ENCODE measurements at regions not wholly inside any gene's neighbourhood (a gene's known extent, or its start where the extent isn't known, plus 50 kb on each side); places are given as distances from the start of the nearest gene placed in this dataset.

DNA sequence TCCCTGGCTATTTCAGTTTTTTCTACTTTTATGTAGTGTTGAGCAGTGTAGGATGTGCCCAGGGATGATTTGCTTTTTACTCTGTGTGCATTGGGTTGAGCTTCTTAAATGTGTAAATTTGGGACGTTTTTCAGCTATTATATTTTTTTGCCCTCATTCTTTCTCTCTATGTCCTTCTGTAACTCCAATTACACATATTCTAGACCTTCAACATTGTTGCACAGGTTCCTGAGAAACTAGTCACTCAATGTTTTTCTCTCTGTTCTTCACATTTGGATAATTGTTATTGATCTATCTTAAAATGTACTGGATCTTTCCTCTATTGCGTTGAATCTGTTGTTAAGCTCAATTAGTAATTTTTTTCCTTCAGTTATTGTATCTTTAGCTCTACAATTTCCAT, 162.7 kb upstream of the TCF21 start:
- Histone ChIP-seq H3K27me3 (replicated peaks; ENCODE audit: insufficient read depth, low read depth, low read length, poor library complexity) (peaks cover 38% of the 10 kb centered on the region), H3K4me1 (ENCODE audit: insufficient read depth, low read length, poor library complexity, severe bottlenecking) (no peaks in the 10 kb centered on the region), H3K9me3 (ENCODE audit: low read depth, low read length, poor library complexity, severe bottlenecking) (peaks cover 9% of the 10 kb centered on the region), H3K36me3 (ENCODE audit: insufficient read depth, low read length, poor library complexity, severe bottlenecking) (no peaks in the 10 kb centered on the region), H3K27ac (ENCODE audit: low read depth, low read length, poor library complexity, severe bottlenecking) (no peak overlapping the region), H3K4me3 (ENCODE audit: low read depth, low read length, poor library complexity, severe bottlenecking) (no peak overlapping the region)
- ChIA-PET POLR2A (ENCODE audit: low non-redundant PET) (no interaction called here), CTCF (no interaction called here)
- DNase-seq (ENCODE audit: low spot score) = no peak
- intact Hi-C loops (cut with micrococcal nuclease; ENCODE audit: unreplicated experiment) = no loop called here
- TF ChIP-seq EZH2 (IDR thresholded peaks at IDR 0.05; ENCODE audit: borderline replicate concordance, low read depth, low read length, poor library complexity, severe bottlenecking) = no peak
- TF ChIP-seq CTCF (conservative IDR thresholded peaks at IDR 0.05; ENCODE audit: low read depth, low read length) = no peak
- no TSS peak for BruUV-seq (replicated peaks)

DNA sequence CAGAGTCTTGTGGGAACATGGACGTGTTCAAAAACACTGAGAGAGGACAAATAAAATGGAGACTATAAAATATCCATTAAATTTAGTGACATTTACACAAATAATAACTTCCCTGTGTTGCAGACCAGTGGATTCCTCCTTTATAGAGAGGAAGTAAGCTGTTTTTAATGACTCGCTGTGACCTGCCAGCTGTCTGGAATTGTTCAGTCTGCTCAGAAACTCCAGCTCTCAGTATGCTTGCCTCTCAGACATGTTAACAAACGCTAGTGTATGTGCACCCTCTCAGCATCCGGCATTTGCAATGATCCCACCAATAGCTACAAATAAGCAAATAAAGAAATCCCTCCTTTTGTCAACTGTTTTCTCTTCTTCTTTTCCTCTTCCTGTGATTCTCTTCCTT, 158.0 kb upstream of the TCF21 start:
- Histone ChIP-seq H3K4me1 (ENCODE audit: insufficient read depth, low read length, poor library complexity, severe bottlenecking) (no peaks in the 10 kb centered on the region), H3K36me3 (ENCODE audit: insufficient read depth, low read length, poor library complexity, severe bottlenecking) (no peaks in the 10 kb centered on the region), H3K4me3 (ENCODE audit: low read depth, low read length, poor library complexity, severe bottlenecking) (no peak overlapping the region), H3K27ac (ENCODE audit: low read depth, low read length, poor library complexity, severe bottlenecking) (no peak overlapping the region), H3K27me3 (replicated peaks; ENCODE audit: insufficient read depth, low read depth, low read length, poor library complexity) (peaks cover 53% of the 10 kb centered on the region), H3K9me3 (ENCODE audit: low read depth, low read length, poor library complexity, severe bottlenecking) (peaks cover 19% of the 10 kb centered on the region)
- intact Hi-C loops (cut with micrococcal nuclease; ENCODE audit: unreplicated experiment) = no loop called here
- no TSS peak for BruUV-seq (replicated peaks)
- DNase-seq (ENCODE audit: low spot score) = no peak
- ChIA-PET CTCF (no interaction called here), POLR2A (ENCODE audit: low non-redundant PET) (no interaction called here)
- TF ChIP-seq CTCF (conservative IDR thresholded peaks at IDR 0.05; ENCODE audit: low read depth, low read length) (no peak), EZH2 (IDR thresholded peaks at IDR 0.05; ENCODE audit: borderline replicate concordance, low read depth, low read length, poor library complexity, severe bottlenecking) (no peak)

DNA sequence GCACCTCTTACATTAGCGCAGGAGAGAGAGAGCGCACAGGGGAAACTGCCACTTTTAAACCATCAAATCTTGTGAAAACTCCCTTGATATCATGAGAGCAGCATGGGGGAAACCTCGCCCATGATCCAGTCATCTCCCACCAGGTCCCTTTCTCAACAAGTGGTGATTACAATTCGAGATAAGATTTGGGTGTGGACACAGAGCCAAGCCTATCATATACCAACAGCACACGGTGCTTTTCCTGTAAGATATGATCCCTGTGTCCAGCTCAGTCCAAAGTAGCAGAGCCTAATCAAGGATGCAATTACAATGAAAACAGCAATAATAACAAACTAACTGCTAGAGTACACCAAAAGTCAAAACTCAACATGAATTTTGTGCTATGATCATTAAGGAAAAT, 148.7 kb upstream of the TCF21 start:
- DNase-seq (ENCODE audit: low spot score) = no peak
- H3K27me3 ChIP-seq (replicated peaks; ENCODE audit: insufficient read depth, low read depth, low read length, poor library complexity) = peaks cover 56% of the 10 kb centered on the region
- ChIA-PET POLR2A (ENCODE audit: low non-redundant PET) (no interaction called here), CTCF (no interaction called here)
- H3K4me1 ChIP-seq (ENCODE audit: insufficient read depth, low read length, poor library complexity, severe bottlenecking) = no peaks in the 10 kb centered on the region
- H3K27ac ChIP-seq (ENCODE audit: low read depth, low read length, poor library complexity, severe bottlenecking) = no peak overlapping the region
- no TSS peak for BruUV-seq (replicated peaks)
- no peak overlapping the region for H3K4me3 ChIP-seq (ENCODE audit: low read depth, low read length, poor library complexity, severe bottlenecking)
- TF ChIP-seq CTCF (conservative IDR thresholded peaks at IDR 0.05; ENCODE audit: low read depth, low read length) (no peak), EZH2 (IDR thresholded peaks at IDR 0.05; ENCODE audit: borderline replicate concordance, low read depth, low read length, poor library complexity, severe bottlenecking) (no peak)
- intact Hi-C loops (cut with micrococcal nuclease; ENCODE audit: unreplicated experiment) = no loop called here
- H3K9me3 ChIP-seq (ENCODE audit: low read depth, low read length, poor library complexity, severe bottlenecking) = no peaks in the 10 kb centered on the region
- no peaks in the 10 kb centered on the region for H3K36me3 ChIP-seq (ENCODE audit: insufficient read depth, low read length, poor library complexity, severe bottlenecking)
